Mesenchymal stem cell (in vitro differentiated cells and primary cell): ENCODE measurements at regions not wholly inside any gene's neighbourhood (a gene's known extent, or its start where the extent isn't known, plus 50 kb on each side); places are given as distances from the start of the nearest gene placed in this dataset.

ENCODE experiments used
- DNase-seq: peaks from one replicate; pipeline ENCODE4 v3.0.0-alpha.2; 2013
- H2AFZ ChIP-seq: one replicate; pipeline ENCODE4 v1.6.1; 2013; ENCODE audit warnings: low read depth, mild to moderate bottlenecking, control low read depth, inconsistent platforms, low read length, moderate library complexity
- H2AK5ac ChIP-seq: 2 replicates; pipeline ENCODE4 v1.6.1; 2013; ENCODE audit warnings: low read length, moderate library complexity, mild to moderate bottlenecking, inconsistent platforms; ENCODE audit not compliant: severe bottlenecking
- H2BK120ac ChIP-seq: one replicate; pipeline ENCODE4 v1.6.1; 2013; ENCODE audit warnings: low read depth, mild to moderate bottlenecking, inconsistent platforms, low read length, moderate library complexity
- H2BK12ac ChIP-seq, 2 experiments: one replicate each; pipeline ENCODE4 v1.6.1; 2013; ENCODE audit warnings: inconsistent platforms in 2 of 2, low read length in 2 of 2, mild to moderate bottlenecking in 2 of 2, moderate library complexity in 2 of 2, control low read depth in 1 of 2
- H2BK15ac ChIP-seq: one replicate; pipeline ENCODE4 v1.6.1; 2013; ENCODE audit warnings: mild to moderate bottlenecking, low read depth, inconsistent platforms; ENCODE audit not compliant: poor library complexity, severe bottlenecking
- H2BK5ac ChIP-seq: 2 replicates; pipeline ENCODE4 v1.6.1; 2013; ENCODE audit warnings: low read depth, mild to moderate bottlenecking, low read length, control low read depth, inconsistent platforms; ENCODE audit not compliant: poor library complexity, severe bottlenecking
- H3K14ac ChIP-seq, 2 experiments: one replicate each; pipeline ENCODE4 v1.6.1; 2013; ENCODE audit warnings: inconsistent platforms in 2 of 2, low read length in 2 of 2, control low read depth in 1 of 2, mild to moderate bottlenecking in 1 of 2, moderate library complexity in 1 of 2
- H3K18ac ChIP-seq, 2 experiments: one replicate each; pipeline ENCODE4 v1.6.1; 2013; ENCODE audit warnings: inconsistent platforms in 2 of 2, low read length in 2 of 2, control low read depth in 1 of 2, low read depth in 1 of 2, mild to moderate bottlenecking in 1 of 2
- H3K23ac ChIP-seq, 2 experiments: one replicate each; pipeline ENCODE4 v1.6.1; 2013; ENCODE audit warnings: inconsistent platforms in 2 of 2, low read length in 2 of 2, mild to moderate bottlenecking in 2 of 2, moderate library complexity in 2 of 2, control low read depth in 1 of 2
- H3K27ac ChIP-seq: 2 replicates; pipeline ENCODE4 v1.5.1; 2013; ENCODE audit warnings: mild to moderate bottlenecking, moderate library complexity, low read length, control low read depth, inconsistent platforms; ENCODE audit not compliant: poor library complexity, severe bottlenecking
- H3K27me3 ChIP-seq, 2 experiments: 2 replicates each; pipeline versions ENCODE4 v1.6.1 to v1.7.0; 2013; ENCODE audit warnings: low read length in 2 of 2, mild to moderate bottlenecking in 2 of 2, moderate library complexity in 2 of 2, control low read depth in 1 of 2, inconsistent platforms in 1 of 2; ENCODE audit not compliant: control insufficient read depth in 1 of 2, insufficient read depth in 1 of 2
- H3K36me3 ChIP-seq, 2 experiments: 2 replicates each; pipeline versions ENCODE4 v1.6.1 to v1.7.0; 2013; ENCODE audit warnings: low read length in 2 of 2, control low read depth in 1 of 2, inconsistent platforms in 1 of 2, low read depth in 1 of 2, mild to moderate bottlenecking in 1 of 2; ENCODE audit not compliant: insufficient read depth in 2 of 2, control insufficient read depth in 1 of 2
- H3K4ac ChIP-seq, 2 experiments: one replicate each; pipeline ENCODE4 v1.6.1; 2013; ENCODE audit warnings: inconsistent platforms in 2 of 2, low read length in 2 of 2, mild to moderate bottlenecking in 2 of 2, moderate library complexity in 2 of 2, control low read depth in 1 of 2, low read depth in 1 of 2
- H3K4me1 ChIP-seq: 2 replicates; pipeline ENCODE4 v1.6.1; 2013; ENCODE audit warnings: low read depth, low read length, control low read depth; ENCODE audit not compliant: control insufficient read depth, insufficient read depth
- H3K4me2 ChIP-seq: 2 replicates; pipeline ENCODE4 v1.6.1; 2013; ENCODE audit warnings: low read length, mild to moderate bottlenecking, inconsistent platforms; ENCODE audit not compliant: poor library complexity, severe bottlenecking
- H3K4me3 ChIP-seq, 2 experiments: 2 replicates each; pipeline versions ENCODE4 v1.5.1 to v1.7.0; 2013; ENCODE audit warnings: low read length in 2 of 2, mild to moderate bottlenecking in 2 of 2, control low read depth in 1 of 2, low read depth in 1 of 2; ENCODE audit not compliant: insufficient read depth in 1 of 2
- H3K79me1 ChIP-seq: replicated peaks from 2 replicates; pipeline ENCODE4 v1.6.1; 2013; ENCODE audit warnings: mild to moderate bottlenecking, control low read depth, low read length, inconsistent platforms; ENCODE audit not compliant: poor library complexity, severe bottlenecking
- H3K9ac ChIP-seq: 2 replicates; pipeline ENCODE4 v1.7.0; 2013; ENCODE audit warnings: mild to moderate bottlenecking, low read length, moderate library complexity
- H3K9me3 ChIP-seq: 2 replicates; pipeline ENCODE4 v1.7.0; 2013; ENCODE audit warnings: mild to moderate bottlenecking, low read length; ENCODE audit not compliant: control insufficient read depth
- H4K8ac ChIP-seq: one replicate; pipeline ENCODE4 v1.6.1; 2013; ENCODE audit warnings: inconsistent platforms, mild to moderate bottlenecking, low read length, moderate library complexity
- H4K91ac ChIP-seq: one replicate; pipeline ENCODE4 v1.6.1; 2013; ENCODE audit warnings: mild to moderate bottlenecking, low read length, inconsistent platforms
- WGBS: methylation state at CpG from one replicate; pipeline ENCODE4 v1.1.7; 2013; ENCODE audit warnings: mixed read lengths; 5-methylcytosine and 5-hydroxymethylcytosine counted together

DNA sequence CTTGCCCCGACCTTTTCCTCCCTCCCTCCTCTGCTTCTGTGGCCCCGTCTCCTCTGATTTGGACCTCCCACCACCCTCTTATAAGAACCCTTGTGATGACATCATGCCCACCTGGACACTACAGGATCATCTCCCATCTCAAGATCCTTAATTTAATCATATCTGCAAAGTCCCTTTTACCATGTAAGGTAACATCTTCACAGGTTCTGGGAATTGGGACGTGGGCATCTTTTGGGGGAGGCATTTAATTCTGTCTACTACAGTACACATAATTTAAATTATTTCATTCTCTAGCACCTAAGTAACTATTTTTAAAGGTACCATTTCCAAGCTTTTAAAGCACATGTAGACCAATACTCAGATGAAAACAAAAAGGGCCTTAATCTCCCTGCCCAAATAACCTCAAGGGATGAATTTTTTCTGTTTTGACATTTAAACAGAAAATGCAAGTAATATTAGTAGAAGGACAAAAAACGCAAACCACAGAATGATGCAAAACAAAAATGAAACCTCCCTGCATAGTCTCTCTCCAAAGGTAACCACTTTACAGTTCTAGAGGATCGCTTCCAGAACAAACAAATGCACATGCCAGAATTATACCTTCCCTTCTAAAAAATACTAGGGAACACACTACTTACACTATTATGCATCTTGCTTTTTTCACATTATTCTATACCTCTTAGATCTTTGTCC lies 222.1 kb downstream of the AACS start:
- H3K27me3 ChIP-seq, result no peaks in the 10 kb centered on the region
- WGBS, result 83% methylated on average over 4 of the region's 5 CpGs
- H4K8ac ChIP-seq, result no peak overlapping the region

DNA sequence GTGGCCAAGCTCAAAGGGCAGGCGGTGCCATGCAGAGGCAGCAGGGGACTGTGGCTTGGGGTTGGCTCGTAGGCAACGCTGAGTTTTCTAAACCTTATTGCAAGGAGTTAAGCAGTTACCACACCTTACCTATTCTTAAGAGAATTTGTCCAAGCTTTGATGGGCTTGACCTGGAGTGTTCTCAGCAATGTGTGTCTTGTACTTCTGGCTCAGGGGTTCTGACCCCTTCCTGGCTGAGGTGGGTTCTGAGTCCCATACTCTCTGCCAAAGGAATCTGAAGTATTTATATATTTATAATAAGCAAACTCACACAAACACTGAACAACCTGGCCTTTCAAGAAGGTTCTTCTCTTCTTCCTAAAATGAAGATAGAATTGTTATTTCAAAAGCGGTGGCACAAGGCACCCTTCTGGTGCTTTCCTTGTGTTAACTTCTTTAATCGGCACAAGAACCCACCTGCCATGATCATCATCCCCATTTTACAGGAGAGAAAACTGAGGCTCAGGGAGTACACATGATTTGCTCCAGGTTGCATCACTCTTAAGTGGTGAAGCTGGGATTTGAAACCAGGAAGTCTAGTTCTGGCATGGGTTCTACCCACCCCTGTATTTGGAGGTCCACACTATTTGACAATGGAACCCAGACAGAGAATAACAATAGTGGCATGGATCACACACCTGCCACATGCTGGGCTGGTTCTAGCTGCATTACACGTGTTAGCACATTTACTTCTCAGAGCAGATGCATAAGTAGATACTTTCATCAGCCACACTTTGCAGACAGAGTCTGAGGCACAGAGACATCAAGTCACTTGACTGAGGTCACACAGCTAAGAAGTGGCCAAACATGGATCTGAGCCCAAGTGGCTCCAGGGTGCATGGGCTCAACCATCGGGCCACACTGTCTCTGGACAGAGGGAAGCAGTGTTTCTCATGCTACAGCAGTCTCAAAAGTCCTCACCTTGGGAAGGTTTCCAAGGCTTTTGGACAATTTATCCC lies 224.0 kb downstream of the AACS start:
- Histone ChIP-seq H2BK15ac (no peak overlapping the region), H3K9ac (no peak overlapping the region), H3K9me3 (no peaks in the 10 kb centered on the region), H3K4ac (no peak overlapping the region), H4K8ac (no peak overlapping the region), H3K27me3 (no peaks in the 10 kb centered on the region), H3K27ac (no peak overlapping the region), H3K79me1 (no peaks in the 10 kb centered on the region), H2AFZ (no peak overlapping the region), H2BK12ac (no peak overlapping the region), H3K4me3 (peak overlapping the region; percentile 1 to 24), H3K4me2 (no peak overlapping the region), H4K91ac (no peak overlapping the region), H2BK5ac (no peak overlapping the region), H3K36me3 (no peaks in the 10 kb centered on the region), H3K4me1 (no peaks in the 10 kb centered on the region), H2BK120ac (no peak overlapping the region), H3K14ac (no peak overlapping the region), H3K18ac (no peak overlapping the region), H3K23ac (no peak overlapping the region), H2AK5ac (no peak overlapping the region)
- 63% methylated on average over 5 of the region's 7 CpGs for WGBS
- no peak for DNase-seq

More for the DNA sequence above, 222.1 kb downstream of the AACS start:
- H2AFZ ChIP-seq, result no peak overlapping the region
- H3K9me3 ChIP-seq, result no peaks in the 10 kb centered on the region
- H3K18ac ChIP-seq, result no peak overlapping the region
- H2BK120ac ChIP-seq, result no peak overlapping the region
- no peak overlapping the region for H4K91ac ChIP-seq
- H3K14ac ChIP-seq, result no peak overlapping the region
- no peak overlapping the region for H3K27ac ChIP-seq
- H2AK5ac ChIP-seq, result no peak overlapping the region
- no peak overlapping the region for H2BK15ac ChIP-seq
- no peak overlapping the region for H3K9ac ChIP-seq
- H2BK5ac ChIP-seq, result no peak overlapping the region
- no peak overlapping the region for H2BK12ac ChIP-seq
- DNase-seq, result no peak
- H3K4me3 ChIP-seq, result no peak overlapping the region
- H3K4me1 ChIP-seq, result no peaks in the 10 kb centered on the region
- H3K4ac ChIP-seq, result no peak overlapping the region
- no peaks in the 10 kb centered on the region for H3K36me3 ChIP-seq
- no peaks in the 10 kb centered on the region for H3K79me1 ChIP-seq
- no peak overlapping the region for H3K23ac ChIP-seq
- no peak overlapping the region for H3K4me2 ChIP-seq

DNA sequence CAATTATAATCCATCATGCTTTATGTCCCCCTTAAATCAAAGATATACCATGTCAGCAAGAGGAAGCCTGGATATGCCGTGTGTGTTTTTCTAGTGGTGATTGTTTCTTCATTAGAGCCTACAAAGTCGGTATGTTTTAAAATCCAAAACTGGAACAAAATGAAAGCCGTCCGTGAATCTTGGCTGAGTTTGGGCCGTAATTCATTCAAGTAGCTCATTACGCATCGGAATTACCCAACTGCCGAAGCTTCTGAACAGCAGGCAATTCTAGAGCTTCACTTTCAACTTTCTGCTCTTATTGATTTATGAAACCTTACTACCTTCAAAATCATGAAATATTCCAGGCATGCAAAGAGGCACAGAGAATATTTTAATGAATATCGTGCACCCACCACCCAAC lies 224.7 kb downstream of the AACS start:
- no peak overlapping the region for H3K23ac ChIP-seq
- H2BK120ac ChIP-seq, result no peak overlapping the region
- no peak overlapping the region for H3K27ac ChIP-seq
- no peak overlapping the region for H2AK5ac ChIP-seq
- H3K18ac ChIP-seq, result no peak overlapping the region
- no peak overlapping the region for H4K8ac ChIP-seq
- H2BK12ac ChIP-seq, result no peak overlapping the region
- H2BK15ac ChIP-seq, result no peak overlapping the region
- H3K4me1 ChIP-seq, result no peaks in the 10 kb centered on the region
- no peak overlapping the region for H2BK5ac ChIP-seq
- no peak overlapping the region for H3K4ac ChIP-seq
- H3K27me3 ChIP-seq, result no peaks in the 10 kb centered on the region
- H4K91ac ChIP-seq, result no peak overlapping the region
- DNase-seq, result no peak
- no peaks in the 10 kb centered on the region for H3K79me1 ChIP-seq
- H3K14ac ChIP-seq, result no peak overlapping the region
- H3K9me3 ChIP-seq, result no peaks in the 10 kb centered on the region
- 88% methylated on average over 9 of the region's 9 CpGs for WGBS
- peak overlapping the region in 1 of 2 experiments; percentile 24 for H3K4me3 ChIP-seq
- no peak overlapping the region for H3K9ac ChIP-seq
- no peak overlapping the region for H2AFZ ChIP-seq
- H3K36me3 ChIP-seq, result no peaks in the 10 kb centered on the region
- no peak overlapping the region for H3K4me2 ChIP-seq

DNA sequence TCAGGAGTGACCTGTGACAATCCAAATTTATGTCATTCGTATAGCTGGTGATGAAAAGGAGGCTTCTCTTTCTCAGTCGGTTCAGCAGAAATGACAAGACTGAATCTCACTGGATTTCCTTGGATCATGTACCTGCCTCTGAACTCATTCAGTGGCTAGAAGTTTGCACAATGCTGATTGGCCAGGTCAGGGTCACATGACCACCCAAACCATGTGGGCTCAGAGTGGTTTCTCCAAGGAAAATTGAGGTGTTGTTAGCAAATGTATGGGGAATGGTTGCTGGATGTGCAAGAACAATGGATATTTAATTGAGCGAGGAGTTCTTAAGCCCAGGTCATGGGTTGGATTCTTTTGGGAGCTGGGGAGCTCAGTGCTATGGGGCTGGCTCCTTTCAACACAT lies 227.5 kb downstream of the AACS start:
- Histone ChIP-seq H2BK15ac (no peak overlapping the region), H2AK5ac (no peak overlapping the region), H3K9ac (no peak overlapping the region), H3K4me2 (no peak overlapping the region), H2BK12ac (no peak overlapping the region), H3K79me1 (no peaks in the 10 kb centered on the region), H3K14ac (no peak overlapping the region), H3K18ac (no peak overlapping the region), H3K36me3 (no peaks in the 10 kb centered on the region), H3K27ac (no peak overlapping the region), H4K91ac (no peak overlapping the region), H2AFZ (no peak overlapping the region), H3K23ac (no peak overlapping the region), H2BK5ac (no peak overlapping the region), H2BK120ac (no peak overlapping the region), H3K9me3 (no peaks in the 10 kb centered on the region), H3K4ac (no peak overlapping the region), H4K8ac (no peak overlapping the region), H3K27me3 (no peaks in the 10 kb centered on the region), H3K4me3 (no peak overlapping the region), H3K4me1 (no peaks in the 10 kb centered on the region)
- 80% methylated on average over 3 of the region's 3 CpGs for WGBS
- DNase-seq, result no peak
